ENCODE measurements at regions not wholly inside any gene's neighbourhood (a gene's known extent, or its start where the extent isn't known, plus 50 kb on each side); places are given as distances from the start of the nearest gene placed in this dataset.

DNA sequence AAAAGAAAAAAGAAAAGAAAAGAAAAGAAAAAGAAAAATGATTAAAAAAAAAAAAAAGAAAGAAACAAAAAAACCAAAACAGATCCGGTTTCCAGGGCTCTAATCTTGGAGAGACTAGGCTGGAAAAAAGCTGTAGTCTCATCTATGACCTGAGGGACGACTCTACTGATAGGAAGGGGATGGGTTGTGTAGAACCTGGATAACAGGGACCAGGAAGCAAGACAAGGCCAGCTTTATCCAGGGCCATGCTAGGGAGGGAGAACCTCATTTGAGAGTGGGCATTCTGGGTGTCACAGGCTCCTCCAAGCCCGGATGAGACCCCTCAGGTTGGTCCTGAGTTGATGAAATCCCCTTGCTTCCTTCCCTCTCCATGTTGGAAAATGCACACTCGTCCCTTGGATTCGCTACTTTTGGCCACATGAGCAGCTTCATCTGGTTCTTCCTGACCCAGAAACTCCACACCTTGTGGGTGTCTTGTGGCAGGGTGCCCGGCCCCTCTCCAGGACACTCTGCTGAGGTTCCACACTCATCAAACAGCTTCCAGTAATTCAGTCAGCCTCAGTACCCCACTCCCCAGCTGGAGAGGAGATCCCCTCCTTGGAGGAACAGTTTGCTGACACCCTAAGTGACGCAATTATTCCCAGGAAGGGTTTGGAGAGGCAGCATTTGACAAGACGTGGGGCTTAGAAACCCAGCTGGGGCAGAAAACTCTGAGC, 71.1 kb upstream of the LHFPL2 start:
- peak overlapping the region; percentile 74 for H3K4me2 ChIP-seq
- ATAC-seq: peak in 1 of 2 experiments; percentile 26; a peak in 3 of 6 replicates
- H3K27ac ChIP-seq: peak overlapping the region; percentile 78 to 80
- no peak for DNase-seq (ENCODE audit: low read depth in 1 of 2, low spot score in 1 of 2)
- WGBS (ENCODE audit: missing lambda C conversion rate): 85% methylated on average over 8 of the region's 8 CpGs
- CTCF ChIA-PET: interaction anchor here (1.0 to 2.2 kb wide), 3 partner anchors 9 to 85 kb away, joined by 3 to 13 read pairs (median 3); no protein-coding TSS in a partner anchor
- TF ChIP-seq ZC3H11A (IDR thresholded peaks at IDR 0.05) (no peak), CEBPB (IDR thresholded peaks at IDR 0.05) (peak; percentile 43 to 79; a peak in 3 of 4 replicates)
- H3K9me3 ChIP-seq: no peaks in the 10 kb centered on the region
- no peak for FAIRE-seq
- H3K4me1 ChIP-seq: peaks cover 74% of the 10 kb centered on the region
- H3K4me3 ChIP-seq: no peak overlapping the region
- POLR2A ChIA-PET: no interaction called here

DNA sequence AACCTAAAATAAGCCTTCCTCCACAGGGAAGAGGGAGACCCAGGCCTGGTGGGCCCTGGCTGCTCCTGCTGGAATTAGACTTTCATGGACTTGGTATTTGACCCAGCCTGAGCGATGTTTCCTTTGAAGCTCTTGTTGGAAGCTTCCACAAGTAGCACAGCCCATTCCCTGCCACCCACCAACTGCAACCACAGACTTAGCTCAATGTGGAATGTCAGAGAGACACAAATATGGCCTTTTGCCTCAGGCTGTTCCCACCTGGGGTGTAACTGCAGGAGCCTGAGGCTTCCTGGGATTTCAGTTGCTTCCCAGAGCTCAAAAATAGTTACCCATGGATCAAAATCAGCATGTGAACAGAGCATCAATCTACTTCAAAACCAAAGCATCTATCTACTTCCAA, 70.3 kb upstream of the LHFPL2 start:
- TF ChIP-seq TP53 (CRISPR knock-in tag; IDR thresholded peaks at IDR 0.05) (no peak), JUN (IDR thresholded peaks at IDR 0.05) (no peak), HDAC2 (IDR thresholded peaks at IDR 0.05) (no peak), CHD4 (IDR thresholded peaks at IDR 0.05; ENCODE audit: borderline replicate concordance) (no peak), GATA3 (IDR thresholded peaks at IDR 0.05; ENCODE audit: borderline replicate concordance) (no peak), ZSCAN20 (CRISPR knock-in tag; IDR thresholded peaks at IDR 0.05) (no peak), SREBF2 (IDR thresholded peaks at IDR 0.05) (no peak), MAFK (IDR thresholded peaks at IDR 0.05; ENCODE audit: partially characterized antibody) (no peak), RCOR1 (IDR thresholded peaks at IDR 0.05; ENCODE audit: low read depth, low read length) (no peak)
- TF ChIP-seq, protein P1, sequence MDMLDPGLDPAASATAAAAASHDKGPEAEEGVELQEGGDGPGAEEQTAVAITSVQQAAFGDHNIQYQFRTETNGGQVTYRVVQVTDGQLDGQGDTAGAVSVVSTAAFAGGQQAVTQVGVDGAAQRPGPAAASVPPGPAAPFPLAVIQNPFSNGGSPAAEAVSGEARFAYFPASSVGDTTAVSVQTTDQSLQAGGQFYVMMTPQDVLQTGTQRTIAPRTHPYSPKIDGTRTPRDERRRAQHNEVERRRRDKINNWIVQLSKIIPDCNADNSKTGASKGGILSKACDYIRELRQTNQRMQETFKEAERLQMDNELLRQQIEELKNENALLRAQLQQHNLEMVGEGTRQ (IDR thresholded peaks at IDR 0.05): no peak
- TF ChIP-seq, protein P2, sequence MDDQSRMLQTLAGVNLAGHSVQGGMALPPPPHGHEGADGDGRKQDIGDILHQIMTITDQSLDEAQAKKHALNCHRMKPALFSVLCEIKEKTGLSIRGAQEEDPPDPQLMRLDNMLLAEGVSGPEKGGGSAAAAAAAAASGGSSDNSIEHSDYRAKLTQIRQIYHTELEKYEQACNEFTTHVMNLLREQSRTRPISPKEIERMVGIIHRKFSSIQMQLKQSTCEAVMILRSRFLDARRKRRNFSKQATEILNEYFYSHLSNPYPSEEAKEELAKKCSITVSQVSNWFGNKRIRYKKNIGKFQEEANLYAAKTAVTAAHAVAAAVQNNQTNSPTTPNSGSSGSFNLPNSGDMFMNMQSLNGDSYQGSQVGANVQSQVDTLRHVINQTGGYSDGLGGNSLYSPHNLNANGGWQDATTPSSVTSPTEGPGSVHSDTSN (IDR thresholded peaks at IDR 0.05): no peak
- TF ChIP-seq, protein P3, sequence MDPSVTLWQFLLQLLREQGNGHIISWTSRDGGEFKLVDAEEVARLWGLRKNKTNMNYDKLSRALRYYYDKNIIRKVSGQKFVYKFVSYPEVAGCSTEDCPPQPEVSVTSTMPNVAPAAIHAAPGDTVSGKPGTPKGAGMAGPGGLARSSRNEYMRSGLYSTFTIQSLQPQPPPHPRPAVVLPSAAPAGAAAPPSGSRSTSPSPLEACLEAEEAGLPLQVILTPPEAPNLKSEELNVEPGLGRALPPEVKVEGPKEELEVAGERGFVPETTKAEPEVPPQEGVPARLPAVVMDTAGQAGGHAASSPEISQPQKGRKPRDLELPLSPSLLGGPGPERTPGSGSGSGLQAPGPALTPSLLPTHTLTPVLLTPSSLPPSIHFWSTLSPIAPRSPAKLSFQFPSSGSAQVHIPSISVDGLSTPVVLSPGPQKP (IDR thresholded peaks at IDR 0.05; ENCODE audit: low read depth, low read length): no peak
- peak overlapping the region; percentile 32; the same call in 2 of the 3 replicates for H3K4me2 ChIP-seq
- H3K4me1 ChIP-seq: peaks cover 68% of the 10 kb centered on the region
- ATAC-seq (no peak), DNase-seq (ENCODE audit: low read depth in 1 of 2, low spot score in 1 of 2) (no peak), FAIRE-seq (no peak)
- ChIA-PET POLR2A (no interaction called here), CTCF (interaction anchor here (1.0 to 2.2 kb wide), 6 partner anchors 10 to 247 kb away, joined by 3 to 13 read pairs (median 3); no protein-coding TSS in a partner anchor)
- H3K9me3 ChIP-seq: no peaks in the 10 kb centered on the region
- H3K4me3 ChIP-seq: no peak overlapping the region
- peak overlapping the region; percentile 74 to 78 for H3K27ac ChIP-seq
- WGBS (ENCODE audit: missing lambda C conversion rate): 88% methylated on average over 1 of the region's 1 CpG

DNA sequence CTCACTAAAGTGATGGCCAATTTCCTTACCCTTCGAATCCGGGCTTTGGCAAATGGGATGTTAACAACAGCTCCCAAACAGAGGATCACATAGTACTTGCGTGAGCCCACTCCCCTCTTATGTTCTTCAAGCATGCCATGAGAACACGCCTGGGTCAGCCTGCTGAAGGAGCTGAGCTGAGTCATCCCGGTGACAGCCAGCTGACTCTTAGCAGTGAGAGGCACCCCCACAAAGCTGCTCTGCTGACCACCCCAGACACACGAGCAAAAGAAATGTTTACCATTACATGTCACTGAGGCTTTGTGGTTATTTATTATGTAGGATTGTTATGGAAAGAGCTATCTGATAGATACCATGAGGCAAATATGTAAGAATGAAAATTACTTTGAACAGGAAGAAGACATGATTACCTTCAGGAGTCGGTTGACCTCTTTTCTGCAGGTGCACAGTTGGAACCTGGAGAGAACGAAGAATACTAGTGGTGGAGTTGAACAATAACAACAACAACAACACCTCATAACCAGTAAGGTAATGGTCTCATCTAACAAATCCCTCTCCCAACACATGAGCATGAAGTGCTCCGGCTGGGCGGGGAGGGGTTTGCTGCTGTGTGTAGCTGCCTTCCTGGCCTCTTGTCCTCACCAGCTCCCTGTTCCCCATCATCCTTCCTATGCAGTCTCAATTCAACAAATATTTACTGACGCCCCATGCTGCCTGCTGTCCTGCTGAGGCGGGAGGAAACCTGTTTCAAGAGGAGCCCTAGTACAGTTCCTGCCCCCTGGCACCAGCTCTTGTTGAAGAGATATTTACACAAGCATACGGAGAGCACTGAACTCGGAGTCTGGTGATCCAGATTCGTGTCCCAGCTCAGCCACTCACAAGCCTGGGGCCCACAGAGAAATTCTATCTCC, 69.4 kb upstream of the LHFPL2 start:
- ATAC-seq (peak; percentile 9 to 27; a peak in 1 of 6 replicates), FAIRE-seq (no peak), DNase-seq (ENCODE audit: low read depth in 1 of 2, low spot score in 1 of 2) (no peak)
- H3K27ac ChIP-seq: peak overlapping the region; percentile 74 to 78
- TF ChIP-seq FOSL2 (IDR thresholded peaks at IDR 0.05): no peak
- peak; percentile 42 for TF ChIP-seq FOSL2 (CRISPR knock-in tag; IDR thresholded peaks at IDR 0.05)
- TF ChIP-seq, protein P2 (IDR thresholded peaks at IDR 0.05): no peak
- peaks cover 67% of the 10 kb centered on the region for H3K4me1 ChIP-seq
- no peak overlapping the region for H3K4me3 ChIP-seq
- CTCF ChIA-PET: interaction anchor here (1.2 to 2.2 kb wide), 6 partner anchors 11 to 246 kb away, joined by 3 to 13 read pairs (median 3); no protein-coding TSS in a partner anchor
- H3K9me3 ChIP-seq: no peaks in the 10 kb centered on the region
- WGBS (ENCODE audit: missing lambda C conversion rate): 57% methylated on average over 15 of the region's 15 CpGs
- H3K4me2 ChIP-seq: peak overlapping the region; percentile 32
- POLR2A ChIA-PET: no interaction called here
